GM18870 (cell line): ENCODE measurements at regions not wholly inside any gene's neighbourhood (a gene's known extent, or its start where the extent isn't known, plus 50 kb on each side); places are given as distances from the start of the nearest gene placed in this dataset.

Experiments used
- ATAC-seq: cut with Tn5 transposase; IDR thresholded peaks from one replicate; pipeline ENCODE4 v1.9.1; 2021; ENCODE audit warnings: moderate library complexity; ENCODE audit not compliant: unreplicated experiment

DNA sequence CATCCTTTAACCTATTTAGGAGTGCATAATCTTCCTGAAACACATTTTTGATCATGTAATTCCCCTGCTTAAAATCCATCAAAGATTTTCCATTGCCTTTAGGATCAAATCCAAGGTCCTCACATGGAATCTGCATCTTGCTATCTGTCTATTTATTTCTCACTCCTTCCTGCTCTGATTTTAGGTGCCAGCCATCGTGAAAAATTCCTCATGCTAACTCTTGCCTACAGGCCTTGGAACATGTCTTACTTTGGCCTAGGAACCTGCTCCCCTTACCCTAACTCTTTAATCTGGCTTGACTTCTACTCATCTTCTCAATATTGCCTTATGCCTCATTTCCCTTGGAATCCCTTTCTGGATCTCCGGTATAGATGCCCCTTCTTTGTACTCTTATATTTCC lies 1074.3 kb downstream of the TTLL7 start:
- ATAC-seq = no peak

- no peak for ATAC-seq
These were observed 1075.0 kb downstream of the TTLL7 start for GRCh38 chr1:82923931-82924330.

GRCh38 chr1:82921759-82922158 lies 1077.2 kb downstream of the TTLL7 start:
- no peak for ATAC-seq

GRCh38 chr1:82920418-82921248 lies 1078.3 kb downstream of the TTLL7 start:
- ATAC-seq = no peak

- ATAC-seq = no peak
These were observed 1079.1 kb downstream of the TTLL7 start for GRCh38 chr1:82919837-82920236.

GRCh38 chr1:82907313-82907712 lies 1091.6 kb downstream of the TTLL7 start:
- no peak for ATAC-seq

DNA sequence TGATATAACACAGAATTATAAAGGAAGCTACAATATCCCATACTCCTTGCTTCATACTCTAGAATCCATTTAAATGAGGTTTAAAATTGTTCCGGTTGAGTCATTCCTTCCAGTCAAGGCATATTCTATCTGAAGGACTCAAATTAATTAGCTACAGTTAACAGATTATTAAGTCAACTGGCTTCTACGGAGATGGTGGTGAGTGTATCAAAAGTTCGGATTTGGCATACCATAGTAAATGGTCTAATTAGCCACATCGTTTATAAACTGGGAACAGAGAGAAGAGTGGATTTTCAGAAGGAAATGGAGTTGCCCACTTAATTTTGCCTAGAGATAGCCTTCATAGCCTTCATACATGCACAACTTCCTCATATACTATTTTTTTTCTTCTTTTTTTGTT lies 1095.3 kb downstream of the TTLL7 start:
- ATAC-seq = no peak

GRCh38 chr1:82901561-82901960 lies 1097.4 kb downstream of the TTLL7 start:
- no peak for ATAC-seq

DNA sequence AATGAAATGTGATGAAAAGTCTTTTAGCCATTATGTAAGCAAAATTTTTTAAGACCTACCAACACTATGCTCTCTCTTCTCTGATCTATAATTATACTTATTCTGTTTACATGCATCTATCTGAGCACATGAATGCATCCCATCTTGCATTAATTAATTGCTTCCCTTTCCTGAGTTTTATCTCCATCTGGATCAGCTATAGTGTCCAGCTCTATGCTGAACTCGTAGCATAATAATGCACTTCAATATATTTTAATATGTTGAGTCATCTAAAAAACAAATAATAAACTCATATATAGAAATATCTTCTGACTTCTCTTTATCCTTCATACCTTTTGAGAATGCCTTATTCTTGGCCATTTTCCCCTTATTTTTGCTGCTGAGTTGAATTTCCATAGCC lies 1097.8 kb downstream of the TTLL7 start:
- ATAC-seq = no peak

DNA sequence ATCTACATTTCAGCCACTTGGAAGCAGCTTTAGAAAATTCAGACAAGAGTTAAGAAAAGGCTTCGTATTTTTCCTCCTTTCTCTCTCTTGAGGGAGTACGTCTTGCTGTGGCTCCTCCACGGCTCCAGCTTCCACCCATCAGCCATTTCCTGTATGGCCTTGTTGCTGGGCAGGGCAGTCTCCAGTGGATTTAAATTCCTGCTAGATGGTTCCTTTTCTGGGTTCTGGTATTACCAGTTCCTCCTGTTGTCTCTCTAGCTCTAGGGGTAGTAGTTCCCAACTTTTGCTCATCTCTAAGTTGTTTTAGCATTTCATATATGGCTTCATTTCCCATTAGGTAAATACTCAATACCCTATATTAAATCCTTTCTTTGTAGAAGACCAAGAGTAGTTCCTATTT lies 1098.3 kb downstream of the ADGRL2 start:
- ATAC-seq = no peak

GRCh38 chr1:82897549-82897948 lies 1096.8 kb downstream of the ADGRL2 start:
- ATAC-seq = no peak

GRCh38 chr1:82896036-82896435 lies 1095.3 kb downstream of the ADGRL2 start:
- ATAC-seq = no peak

DNA sequence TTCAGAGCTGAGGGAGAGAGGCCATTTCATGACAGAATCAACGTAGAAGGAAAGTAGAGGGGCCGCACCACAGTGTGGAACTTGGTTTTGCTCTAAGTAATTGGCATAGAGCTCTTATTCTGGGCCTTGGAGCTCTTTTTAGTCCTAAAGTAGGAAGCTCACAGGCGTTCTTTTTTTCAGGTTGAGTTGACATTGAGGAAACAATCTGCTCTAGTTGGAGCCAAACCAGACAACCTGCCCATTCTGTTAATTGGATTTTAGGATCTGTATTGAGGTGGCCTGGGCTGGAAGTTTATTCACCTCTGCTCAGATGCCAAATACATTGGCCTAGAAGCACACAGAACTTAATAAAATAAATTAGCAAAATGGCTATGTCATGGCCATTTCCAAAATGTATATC lies 1093.9 kb downstream of the ADGRL2 start:
- no peak for ATAC-seq

DNA sequence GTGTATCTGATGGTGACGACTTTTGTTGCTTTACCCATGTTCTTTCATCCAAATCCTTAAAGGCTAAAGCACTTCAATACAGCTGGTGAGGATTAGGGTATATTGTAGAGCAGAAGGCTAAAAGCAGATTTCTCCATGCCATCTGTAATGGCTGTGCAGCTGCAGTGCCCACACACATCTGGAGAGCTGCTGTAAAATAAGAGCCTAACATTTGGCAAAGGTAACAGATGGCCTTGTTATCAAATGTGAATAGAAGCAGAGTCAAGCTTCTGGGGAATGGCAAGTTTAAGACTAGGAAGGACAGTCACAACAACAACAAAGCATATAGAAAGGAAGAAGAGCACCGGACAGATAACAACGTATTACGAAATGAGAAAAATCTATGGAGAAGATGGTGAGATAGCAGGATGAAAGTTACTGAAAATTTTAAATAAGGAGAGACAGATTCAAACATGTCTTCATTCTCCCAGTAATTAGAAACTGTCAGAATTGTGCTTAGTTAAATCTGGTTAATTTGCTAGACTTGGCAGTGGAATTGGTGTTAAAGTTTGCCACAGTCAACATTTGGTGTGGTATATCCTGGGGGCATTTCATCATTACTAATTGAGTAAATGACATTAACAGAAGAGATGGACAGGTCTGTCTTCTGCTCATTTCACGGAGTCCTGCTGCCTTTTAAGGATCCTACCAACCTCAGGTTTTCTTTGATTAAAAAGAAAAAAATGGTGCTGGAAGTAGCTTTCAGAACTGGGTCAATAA lies 1093.2 kb downstream of the ADGRL2 start:
- no peak for ATAC-seq

DNA sequence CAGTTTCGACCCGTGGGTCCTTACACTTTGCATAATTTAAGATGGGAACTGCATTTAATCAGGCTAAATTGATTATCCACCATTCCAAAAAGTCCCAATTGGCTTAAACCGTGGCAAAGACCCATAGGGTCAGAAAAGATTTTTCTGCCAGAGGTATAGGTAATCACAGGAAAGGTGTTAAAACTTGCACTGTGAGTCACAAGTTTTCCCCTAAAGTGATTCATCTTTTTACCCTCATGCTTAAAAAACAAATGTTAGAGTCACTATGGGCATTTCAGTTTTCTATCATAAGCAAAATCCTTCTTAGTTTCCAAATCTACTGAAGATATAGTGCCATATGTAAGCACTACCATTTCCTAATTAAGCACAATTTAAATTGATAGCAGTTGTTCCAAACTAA lies 1079.8 kb downstream of the ADGRL2 start:
- no peak for ATAC-seq

DNA sequence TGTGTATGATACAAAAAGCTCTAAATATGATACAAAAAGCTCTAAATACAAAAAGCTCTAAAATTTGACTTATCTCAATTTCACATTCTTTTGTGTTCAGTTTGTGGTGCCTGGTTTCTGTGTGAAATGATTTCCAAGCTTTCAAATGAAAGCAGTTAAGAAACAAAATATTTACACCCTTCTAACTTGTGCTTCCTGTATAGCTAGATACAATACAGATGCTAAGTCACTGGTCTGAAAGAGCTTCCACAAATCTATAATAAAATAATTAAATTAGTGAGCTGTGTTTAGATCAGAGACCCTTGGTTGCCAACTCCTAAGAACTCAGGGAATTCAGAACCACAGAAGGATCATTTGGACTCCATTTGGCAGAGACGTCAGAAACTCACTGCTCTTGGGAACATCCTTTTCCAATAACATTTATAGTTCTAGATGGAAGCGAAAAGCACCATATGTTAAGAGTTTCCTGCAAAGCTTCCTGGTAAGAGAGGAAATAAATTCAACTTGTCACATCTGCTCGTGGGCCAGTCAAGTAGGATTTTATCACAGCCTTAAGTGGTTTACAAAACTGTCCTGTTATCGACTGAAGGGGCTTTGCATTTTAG lies 1079.1 kb downstream of the ADGRL2 start:
- no peak for ATAC-seq

DNA sequence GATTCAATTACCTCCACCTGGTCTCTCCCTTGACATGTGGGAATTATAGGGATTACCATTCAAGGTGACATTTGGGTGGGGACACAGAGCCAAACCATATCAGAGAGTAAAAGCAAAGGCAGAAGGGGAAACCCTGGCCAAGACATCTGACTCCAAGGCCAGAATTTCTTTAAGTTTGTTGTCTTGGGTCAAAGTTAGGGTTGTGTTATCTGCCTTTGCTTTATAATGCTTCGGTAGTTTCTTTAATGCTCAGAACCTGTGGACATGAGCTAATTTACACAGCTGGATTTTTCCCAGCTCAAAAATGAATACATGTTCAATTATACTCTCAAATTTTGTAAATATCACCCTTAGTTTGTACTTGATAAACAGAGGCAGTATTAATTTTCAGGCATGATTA lies 1074.4 kb downstream of the ADGRL2 start:
- ATAC-seq = no peak

DNA sequence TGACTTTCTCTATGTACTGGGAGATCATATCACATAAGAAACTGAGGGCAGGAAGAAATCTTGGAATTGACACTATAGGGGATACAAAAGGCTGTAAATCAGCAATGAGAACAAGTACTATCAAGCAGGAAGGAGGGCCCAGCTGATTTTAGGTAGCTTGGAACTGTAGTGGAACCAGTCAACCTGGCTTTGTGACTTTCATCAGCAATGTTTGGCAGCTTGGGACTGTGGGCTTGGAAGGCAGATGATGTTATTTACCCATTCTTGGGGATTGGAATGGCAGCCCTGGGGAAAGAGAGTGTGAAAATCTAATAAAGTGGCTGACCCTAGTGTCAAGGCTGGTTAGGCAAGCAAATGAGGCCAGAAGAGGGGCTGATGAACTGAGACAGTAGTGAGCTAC lies 1073.3 kb downstream of the ADGRL2 start:
- ATAC-seq = no peak

DNA sequence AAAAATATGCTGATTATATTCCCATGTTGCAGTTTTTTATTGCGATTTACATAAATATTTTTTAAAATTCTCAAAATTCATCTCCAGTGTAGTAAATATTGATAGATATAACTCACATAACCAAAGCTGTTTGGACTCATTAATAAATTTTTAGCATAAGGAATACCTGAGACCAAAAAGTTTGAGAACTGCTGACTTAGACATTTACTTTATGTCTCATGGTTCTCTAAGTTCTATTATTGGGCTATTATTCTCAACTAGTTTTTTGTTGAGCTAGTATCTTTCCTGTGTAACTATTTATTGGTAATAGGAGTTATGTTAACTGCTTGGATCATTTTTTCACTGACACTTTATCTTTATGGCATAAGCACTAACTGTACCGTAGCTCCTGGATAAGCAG lies 1069.6 kb downstream of the ADGRL2 start:
- ATAC-seq = no peak

DNA sequence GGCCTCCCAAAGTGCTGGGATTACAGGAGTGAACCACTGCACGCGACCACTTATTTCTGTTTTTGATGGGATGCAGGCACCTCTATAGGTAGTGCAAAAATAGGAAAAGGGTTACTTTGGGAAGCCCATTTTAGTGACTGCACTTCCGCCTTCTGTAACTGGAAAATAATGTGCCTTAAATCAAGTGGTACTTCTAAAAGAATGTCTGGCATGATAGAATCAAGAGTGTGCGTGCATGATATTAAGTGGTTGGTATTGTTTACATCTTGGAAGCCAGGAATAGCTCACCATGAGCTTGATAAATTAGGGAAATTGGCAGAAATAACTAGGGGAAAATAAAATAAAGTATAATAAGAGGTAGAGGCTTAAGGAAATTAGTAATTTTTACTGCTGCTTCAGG lies 1067.0 kb downstream of the ADGRL2 start:
- no peak for ATAC-seq

DNA sequence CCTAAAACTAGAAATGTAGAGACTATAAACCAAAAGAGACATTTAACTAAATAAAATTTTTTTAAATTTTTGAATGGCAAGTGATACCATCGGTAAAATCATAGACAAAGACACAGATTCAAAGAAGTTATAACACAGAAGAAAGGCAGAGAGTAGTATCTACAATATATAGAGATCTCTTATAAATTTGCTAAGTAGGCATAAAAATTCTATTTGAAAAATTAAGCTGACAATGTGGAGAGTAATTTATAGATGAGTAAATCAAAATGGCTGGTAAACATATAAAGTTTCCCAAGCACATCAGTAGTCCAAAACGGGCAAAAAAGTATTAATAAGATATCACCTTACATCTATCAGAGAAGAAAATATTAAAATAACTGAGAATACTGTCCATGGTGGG lies 1061.0 kb downstream of the ADGRL2 start:
- no peak for ATAC-seq

DNA sequence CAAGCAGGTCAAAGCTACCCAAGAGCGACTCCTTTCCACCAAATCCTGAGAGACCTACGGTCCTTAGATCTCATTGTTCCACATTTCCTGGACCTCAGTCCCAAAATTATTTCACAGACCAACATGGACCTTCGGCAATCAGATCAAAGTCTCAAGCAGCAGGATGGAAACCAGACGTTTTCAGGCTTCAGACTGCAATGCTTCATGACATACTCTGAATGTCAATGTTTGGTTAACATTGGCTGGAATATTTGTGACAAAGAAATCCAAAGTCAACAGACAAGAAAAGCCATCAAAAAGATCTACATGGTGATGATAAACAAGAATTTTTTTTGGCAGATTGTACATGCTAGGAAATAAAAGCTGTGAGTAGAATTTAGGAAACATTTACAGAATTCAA lies 1057.3 kb downstream of the ADGRL2 start:
- ATAC-seq = no peak
